Right forelimb (tissue), 1 donor: ENCODE measurements at regions not wholly inside any gene's neighbourhood (a gene's known extent, or its start where the extent isn't known, plus 50 kb on each side); places are given as distances from the start of the nearest gene placed in this dataset.

Experiments
- DNase-seq: peaks from one replicate; pipeline ENCODE4 v3.0.0-alpha.2; 2018

GRCh38 chr4:24091639-24092233 lies 201.9 kb upstream of the PPARGC1A start:
- DNase-seq = no peak

- DNase-seq = no peak
These were observed 200.1 kb upstream of the PPARGC1A start for GRCh38 chr4:24089851-24090534.

- no peak for DNase-seq
These were observed 191.0 kb upstream of the PPARGC1A start for GRCh38 chr4:24080871-24081270.

GRCh38 chr4:24078347-24078962 lies 188.6 kb upstream of the PPARGC1A start:
- DNase-seq = no peak

GRCh38 chr4:24076811-24077210 lies 187.0 kb upstream of the PPARGC1A start:
- no peak for DNase-seq

- no peak for DNase-seq
These were observed 184.1 kb upstream of the PPARGC1A start for GRCh38 chr4:24073948-24074347.

- no peak for DNase-seq
These were observed 181.9 kb upstream of the PPARGC1A start for GRCh38 chr4:24071612-24072372.

- no peak for DNase-seq
These were observed 180.3 kb upstream of the PPARGC1A start for GRCh38 chr4:24070117-24070516.

- peak; percentile 46 for DNase-seq
These were observed 177.7 kb upstream of the PPARGC1A start for GRCh38 chr4:24067367-24068193.

- DNase-seq = no peak
These were observed 176.1 kb upstream of the PPARGC1A start for GRCh38 chr4:24065974-24066373.

- no peak for DNase-seq
These were observed 173.9 kb upstream of the PPARGC1A start for GRCh38 chr4:24063731-24064130.

- DNase-seq = no peak
These were observed 171.1 kb upstream of the PPARGC1A start for GRCh38 chr4:24060932-24061331.

GRCh38 chr4:24059839-24060238 lies 170.0 kb upstream of the PPARGC1A start:
- DNase-seq = no peak

- DNase-seq = no peak
These were observed 168.2 kb upstream of the PPARGC1A start for GRCh38 chr4:24057915-24058559.

GRCh38 chr4:24056289-24056688 lies 166.4 kb upstream of the PPARGC1A start:
- DNase-seq = no peak

- DNase-seq = no peak
These were observed 165.8 kb upstream of the PPARGC1A start for GRCh38 chr4:24055623-24056022.

GRCh38 chr4:24054910-24055309 lies 165.1 kb upstream of the PPARGC1A start:
- DNase-seq = no peak

- DNase-seq = no peak
These were observed 164.1 kb upstream of the PPARGC1A start for GRCh38 chr4:24053934-24054333.

- DNase-seq = no peak
These were observed 155.1 kb upstream of the PPARGC1A start for GRCh38 chr4:24044610-24045589.

- DNase-seq = no peak
These were observed 152.2 kb upstream of the PPARGC1A start for GRCh38 chr4:24042094-24042493.

GRCh38 chr4:24040811-24041210 lies 151.0 kb upstream of the PPARGC1A start:
- DNase-seq = no peak
